ENCODE measurements at regions not wholly inside any gene's neighbourhood (a gene's known extent, or its start where the extent isn't known, plus 50 kb on each side); places are given as distances from the start of the nearest gene placed in this dataset.

DNA sequence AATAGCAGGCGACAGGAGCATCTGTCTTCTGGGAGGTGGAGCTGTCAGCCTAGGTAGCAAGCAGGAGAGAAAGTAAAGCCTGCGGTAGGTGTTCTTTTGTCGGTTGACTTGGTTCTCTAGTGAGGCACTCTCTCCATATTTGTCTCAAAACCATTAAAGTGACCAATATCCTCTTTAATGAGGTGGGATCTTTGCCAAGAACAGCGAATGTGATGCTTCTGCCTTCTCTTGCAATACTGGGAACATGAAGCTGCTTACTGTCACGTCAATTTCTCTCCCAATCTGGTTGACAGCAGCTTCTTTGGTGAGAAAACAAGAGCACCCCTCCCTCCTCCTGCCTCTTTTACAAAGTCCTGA, 176.7 kb downstream of the ABCC12 start:
- H3K9me1 ChIP-seq (ENCODE audit: control insufficient read depth, insufficient read depth, low read length): no peaks in the 10 kb centered on the region
- intact Hi-C loops (cut with micrococcal nuclease): no loop called here
- ATAC-seq (no peak), DNase-seq (ENCODE audit: extremely low read depth in 1 of 4, low spot score in 3 of 4) (no peak), FAIRE-seq (no peak)
- no peaks in the 10 kb centered on the region for H3K4me1 ChIP-seq (replicated peaks in 1 of 2; ENCODE audit: control insufficient read depth in 2 of 2, insufficient read depth in 2 of 2, low read length in 2 of 2)
- ChIA-PET POLR2A (no interaction called here), CTCF (ENCODE audit: low intra/inter-chr PET ratio) (no interaction called here)
- H3K36me3 ChIP-seq (ENCODE audit: control insufficient read depth, insufficient read depth, low read length): no peaks in the 10 kb centered on the region
- in situ Hi-C loops (cut with MboI): no loop called here
- no peak overlapping the region for H2AFZ ChIP-seq (ENCODE audit: low read depth, low read length)
- H3K27ac ChIP-seq (ENCODE audit: extremely low read depth, low read depth, low read length): no peak overlapping the region
- H3K9ac ChIP-seq (ENCODE audit: insufficient read depth in 1 of 2, low read depth in 2 of 2, low read length in 2 of 2): no peak overlapping the region
- BruUV-seq (replicated peaks): no TSS peak
- no peaks in the 10 kb centered on the region for H3K9me3 ChIP-seq (replicated peaks; ENCODE audit: control insufficient read depth, insufficient read depth, low read depth, low read length)
- WGBS (ENCODE audit: insufficient coverage, low coverage, missing lambda C conversion rate): 5% methylated on average over 5 of the region's 5 CpGs
- no peaks in the 10 kb centered on the region; a peak in 1 of 5 replicates for H3K27me3 ChIP-seq (ENCODE audit: control insufficient read depth in 2 of 2, insufficient read depth in 2 of 2, low read length in 2 of 2)
- H3K4me3 ChIP-seq: no peak overlapping the region
- TF ChIP-seq HDAC6 (IDR thresholded peaks at IDR 0.05; ENCODE audit: low read depth, low read length) (no peak), PYGO2 (tag; IDR thresholded peaks at IDR 0.05) (no peak), POLR3G (IDR thresholded peaks at IDR 0.05; ENCODE audit: extremely low read depth, insufficient read length, insufficient replicate concordance) (no peak), SAP30 (IDR thresholded peaks at IDR 0.05; ENCODE audit: borderline replicate concordance, insufficient read depth, low read depth, low read length, poor library complexity, severe bottlenecking) (no peak), HLTF (IDR thresholded peaks at IDR 0.05) (no peak), SAFB (IDR thresholded peaks at IDR 0.05; ENCODE audit: borderline replicate concordance, low read depth, low read length) (no peak), EWSR1 (IDR thresholded peaks at IDR 0.05; ENCODE audit: borderline replicate concordance, low read depth, partially characterized antibody) (no peak), SMARCB1 (IDR thresholded peaks at IDR 0.05; ENCODE audit: insufficient read length, low read depth) (no peak), ZSCAN29 (IDR thresholded peaks at IDR 0.05) (no peak), ATF1 (CRISPR knock-in tag; IDR thresholded peaks at IDR 0.05) (no peak), ATF1 (tag; IDR thresholded peaks at IDR 0.05) (no peak), ZBTB7A (IDR thresholded peaks at IDR 0.05; ENCODE audit: borderline replicate concordance, control insufficient read depth, low read depth, low read length) (no peak), CHD1 (IDR thresholded peaks at IDR 0.05; ENCODE audit: low read length) (no peak), CHD2 (IDR thresholded peaks at IDR 0.05; ENCODE audit: low read depth, low read length) (no peak), SIX5 (IDR thresholded peaks at IDR 0.05; ENCODE audit: borderline replicate concordance in 1 of 2, insufficient read depth in 1 of 2, low read depth in 1 of 2, low read length in 2 of 2) (no peak), FOXK1 (CRISPR knock-in tag; IDR thresholded peaks at IDR 0.05; ENCODE audit: borderline replicate concordance) (no peak)
- TF ChIP-seq, protein P1, sequence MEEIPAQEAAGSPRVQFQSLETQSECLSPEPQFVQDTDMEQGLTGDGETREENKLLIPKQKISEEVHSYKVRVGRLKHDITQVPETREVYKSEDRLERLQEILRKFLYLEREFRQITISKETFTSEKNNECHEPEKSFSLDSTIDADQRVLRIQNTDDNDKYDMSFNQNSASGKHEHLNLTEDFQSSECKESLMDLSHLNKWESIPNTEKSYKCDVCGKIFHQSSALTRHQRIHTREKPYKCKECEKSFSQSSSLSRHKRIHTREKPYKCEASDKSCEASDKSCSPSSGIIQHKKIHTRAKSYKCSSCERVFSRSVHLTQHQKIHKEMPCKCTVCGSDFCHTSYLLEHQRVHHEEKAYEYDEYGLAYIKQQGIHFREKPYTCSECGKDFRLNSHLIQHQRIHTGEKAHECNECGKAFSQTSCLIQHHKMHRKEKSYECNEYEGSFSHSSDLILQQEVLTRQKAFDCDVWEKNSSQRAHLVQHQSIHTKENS (CRISPR knock-in tag; IDR thresholded peaks at IDR 0.05): no peak
- H3K4me2 ChIP-seq (ENCODE audit: insufficient read depth, low read length): no peak overlapping the region
- no peaks in the 10 kb centered on the region for H3K79me2 ChIP-seq (ENCODE audit: control insufficient read depth, insufficient read depth, low read length)
- H4K20me1 ChIP-seq (replicated peaks; ENCODE audit: control insufficient read depth, insufficient read depth, low read length): no peaks in the 10 kb centered on the region
